CD8-positive, alpha-beta memory T cell (primary cell): ENCODE measurements at regions not wholly inside any gene's neighbourhood (a gene's known extent, or its start where the extent isn't known, plus 50 kb on each side); places are given as distances from the start of the nearest gene placed in this dataset.
"Not testable (repeated sequence)": the region's sequence is repeated elsewhere in the genome, so short reads cannot be mapped to it uniquely, and the experiment has no call there.

ENCODE experiments used
- CTCF ChIA-PET: fragments of 350-600 bp; sonication (Branson Sonifier 250); formaldehyde crosslinking; loops from one replicate; lab custom pipeline; 2021; ENCODE audit warnings: antibody characterized with exemption; lab: Charles Lee
- POLR2A ChIA-PET: fragments of 350-600 bp; sonication (Branson Sonifier 250); formaldehyde crosslinking; loops from one replicate; lab custom pipeline; 2021; ENCODE audit warnings: antibody characterized with exemption; lab: Charles Lee
- DNase-seq, 5 donors: peaks; one replicate each; pipeline versions ENCODE4 v3.0.0 to v3.0.0-alpha.2; 2020 to 2022; ENCODE audit warnings: mixed read lengths in 1 of 5
- H3K27ac ChIP-seq: one replicate; pipeline ENCODE4 v1.7.0; 2013; ENCODE audit warnings: low read depth, mild to moderate bottlenecking, low read length, moderate library complexity
- H3K27me3 ChIP-seq: 2 replicates; pipeline ENCODE4 v1.7.0; 2013; ENCODE audit warnings: low read length, mild to moderate bottlenecking; ENCODE audit not compliant: insufficient read depth, poor library complexity, severe bottlenecking
- H3K36me3 ChIP-seq: 2 replicates; pipeline ENCODE4 v1.7.0; 2013; ENCODE audit warnings: mild to moderate bottlenecking, low read length, moderate library complexity; ENCODE audit not compliant: insufficient read depth
- H3K4me1 ChIP-seq: 2 replicates; pipeline ENCODE4 v1.7.0; 2013; ENCODE audit warnings: mild to moderate bottlenecking, low read length, moderate library complexity; ENCODE audit not compliant: insufficient read depth
- H3K4me3 ChIP-seq: 2 replicates; pipeline ENCODE4 v1.7.0; 2013; ENCODE audit warnings: mild to moderate bottlenecking, low read length
- H3K9me3 ChIP-seq: 2 replicates; pipeline ENCODE4 v1.7.0; 2013; ENCODE audit warnings: mild to moderate bottlenecking, low read length
- H3K27ac Mint-ChIP-seq, 8 donors: one replicate each; pipeline ENCODE4 v1.8.0; 2020 to 2021; ENCODE audit warnings: mixed read lengths in 8 of 8, mild to moderate bottlenecking in 6 of 8, inconsistent platforms in 3 of 8, moderate library complexity in 3 of 8
- H3K27me3 Mint-ChIP-seq, 2 donors: one replicate each; pipeline ENCODE4 v1.8.0; 2020 to 2021; ENCODE audit warnings: mixed read lengths in 2 of 2, mild to moderate bottlenecking in 1 of 2, moderate library complexity in 1 of 2
- H3K36me3 Mint-ChIP-seq, 3 donors: one replicate each; pipeline ENCODE4 v1.8.0; 2020 to 2021; ENCODE audit warnings: mixed read lengths in 3 of 3, inconsistent platforms in 1 of 3, mild to moderate bottlenecking in 1 of 3
- H3K4me1 Mint-ChIP-seq, 3 donors: one replicate each; pipeline ENCODE4 v1.8.0; 2020 to 2021; ENCODE audit warnings: mixed read lengths in 3 of 3, inconsistent platforms in 1 of 3, mild to moderate bottlenecking in 1 of 3
- H3K4me3 Mint-ChIP-seq, 7 donors: one replicate each; pipeline ENCODE4 v1.8.0; 2020 to 2021; ENCODE audit warnings: mixed read lengths in 7 of 7, mild to moderate bottlenecking in 6 of 7, moderate library complexity in 4 of 7, inconsistent platforms in 2 of 7
- H3K9me3 Mint-ChIP-seq, 5 donors: one replicate each; pipeline ENCODE4 v1.8.0; 2020 to 2022; ENCODE audit warnings: mixed read lengths in 5 of 5, mild to moderate bottlenecking in 3 of 5, moderate library complexity in 2 of 5, inconsistent platforms in 1 of 5

- CTCF ChIA-PET: no interaction called here
- POLR2A ChIA-PET: no interaction called here
- H3K9me3 Mint-ChIP-seq: peaks cover 0 to 25% (median 12%) of the 10 kb centered on the region in 5 donors
- Histone ChIP-seq H3K36me3 (no peaks in the 10 kb centered on the region), H3K4me3 (no peak overlapping the region), H3K9me3 (no peaks in the 10 kb centered on the region), H3K27ac (no peak overlapping the region), H3K4me1 (no peaks in the 10 kb centered on the region), H3K27me3 (no peaks in the 10 kb centered on the region)
- DNase-seq: no peak
- no peak overlapping the region for H3K27ac Mint-ChIP-seq
- H3K36me3 Mint-ChIP-seq: no peaks in the 10 kb centered on the region
- H3K4me1 Mint-ChIP-seq: no peaks in the 10 kb centered on the region
- no peaks in the 10 kb centered on the region for H3K27me3 Mint-ChIP-seq
- H3K4me3 Mint-ChIP-seq: no peak overlapping the region
Measured at GRCh38 chr4:22634541-22635181, 58.1 kb upstream of the GBA3 start.

GRCh38 chr4:22635182-22635549 is 57.6 kb upstream of the GBA3 start:
- H3K27me3 Mint-ChIP-seq, H3K4me1 ChIP-seq, H3K36me3 Mint-ChIP-seq, H3K27ac ChIP-seq, H3K4me1 Mint-ChIP-seq, H3K36me3 ChIP-seq, CTCF ChIA-PET, DNase-seq, H3K4me3 ChIP-seq, POLR2A ChIA-PET, H3K4me3 Mint-ChIP-seq, H3K9me3 ChIP-seq, H3K27ac Mint-ChIP-seq, H3K27me3 ChIP-seq: not testable (repeated sequence)
- peaks cover 0 to 26% (median 12%) of the 10 kb centered on the region in 5 donors for H3K9me3 Mint-ChIP-seq

DNA sequence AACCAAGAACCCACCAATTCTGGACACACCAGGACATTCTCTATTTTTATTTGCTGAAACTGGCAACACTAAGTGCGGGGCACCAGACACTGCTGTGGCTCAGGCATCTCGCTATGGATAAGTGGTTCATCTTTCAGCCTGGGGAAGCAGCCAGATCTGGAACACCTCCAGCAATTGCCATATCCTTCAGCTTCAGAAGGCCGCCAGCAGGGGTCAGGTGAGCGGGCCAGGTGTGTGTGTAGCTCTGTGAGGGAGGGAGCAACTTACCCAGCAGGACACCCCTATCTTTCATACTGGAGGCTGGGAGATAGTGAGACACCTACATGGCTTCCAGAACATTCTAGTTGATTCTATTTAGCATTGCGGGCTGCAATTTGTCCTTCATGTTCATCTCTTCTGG is 57.0 kb upstream of the GBA3 start:
- no peaks in the 10 kb centered on the region for H3K27me3 Mint-ChIP-seq
- Histone ChIP-seq H3K4me1 (no peaks in the 10 kb centered on the region), H3K27me3 (no peaks in the 10 kb centered on the region), H3K4me3 (no peak overlapping the region), H3K9me3 (no peaks in the 10 kb centered on the region), H3K36me3 (no peaks in the 10 kb centered on the region), H3K27ac (no peak overlapping the region)
- no peak overlapping the region for H3K4me3 Mint-ChIP-seq
- CTCF ChIA-PET: no interaction called here
- peaks cover 0 to 2% (median 0%) of the 10 kb centered on the region in 3 donors for H3K36me3 Mint-ChIP-seq
- no peak for DNase-seq
- no peaks in the 10 kb centered on the region for H3K4me1 Mint-ChIP-seq
- POLR2A ChIA-PET: no interaction called here
- H3K9me3 Mint-ChIP-seq: peaks cover 3 to 28% (median 13%) of the 10 kb centered on the region in 5 donors
- H3K27ac Mint-ChIP-seq: no peak overlapping the region

- Mint-ChIP-seq H3K27me3 (no peaks in the 10 kb centered on the region), H3K36me3 (peaks cover 0 to 3% (median 0%) of the 10 kb centered on the region in 3 donors), H3K27ac (no peak overlapping the region), H3K4me1 (no peaks in the 10 kb centered on the region), H3K9me3 (peaks cover 3 to 27% (median 13%) of the 10 kb centered on the region in 5 donors), H3K4me3 (no peak overlapping the region)
- POLR2A ChIA-PET: no interaction called here
- Histone ChIP-seq H3K27ac (no peak overlapping the region), H3K36me3 (no peaks in the 10 kb centered on the region), H3K4me1 (no peaks in the 10 kb centered on the region), H3K4me3 (no peak overlapping the region), H3K9me3 (no peaks in the 10 kb centered on the region), H3K27me3 (no peaks in the 10 kb centered on the region)
- DNase-seq: no peak
- CTCF ChIA-PET: no interaction called here
Measured at GRCh38 chr4:22637306-22637705, 55.4 kb upstream of the GBA3 start.
